BJ (cell line): ENCODE measurements at regions not wholly inside any gene's neighbourhood (a gene's known extent, or its start where the extent isn't known, plus 50 kb on each side); places are given as distances from the start of the nearest gene placed in this dataset.

ENCODE experiments used
- CTCF ChIA-PET: fragments of 350-600 bp; formaldehyde crosslinking; extraction: SDS; loops from one replicate; lab custom pipeline; 2021; ENCODE audit warnings: antibody characterized with exemption, inconsistent platforms; lab: Yijun Ruan, JAX
- POLR2A ChIA-PET: fragments of 300-600 bp; sonication (Branson Sonifier 250); formaldehyde crosslinking; extraction: SDS; loops from one replicate; lab custom pipeline; 2021; ENCODE audit warnings: antibody characterized with exemption; lab: Charles Lee
- DNase-seq: peaks from one replicate; pipeline ENCODE4 v3.0.0-alpha.2; 2011; ENCODE audit warnings: low read depth
- H3K27me3 ChIP-seq: 2 replicates; pipeline ENCODE4 v1.6.0; 2011; ENCODE audit warnings: low read length; ENCODE audit not compliant: control insufficient read depth, insufficient read depth
- H3K36me3 ChIP-seq: 2 replicates; pipeline ENCODE4 v1.5.1; 2011; ENCODE audit warnings: low read length; ENCODE audit not compliant: control insufficient read depth, insufficient read depth
- H3K4me3 ChIP-seq: 2 replicates; pipeline ENCODE4 v1.5.1; 2011; ENCODE audit warnings: low read depth, mild to moderate bottlenecking, control low read depth, low read length
- TF ChIP-seq, protein P1 (sequence below): IDR thresholded peaks from 2 replicates; pipeline ENCODE4 v1.5.1; 2011; ENCODE audit warnings: low read depth, mild to moderate bottlenecking, control low read depth, inconsistent platforms, low read length, moderate library complexity; ENCODE audit not compliant: insufficient read depth

DNA sequence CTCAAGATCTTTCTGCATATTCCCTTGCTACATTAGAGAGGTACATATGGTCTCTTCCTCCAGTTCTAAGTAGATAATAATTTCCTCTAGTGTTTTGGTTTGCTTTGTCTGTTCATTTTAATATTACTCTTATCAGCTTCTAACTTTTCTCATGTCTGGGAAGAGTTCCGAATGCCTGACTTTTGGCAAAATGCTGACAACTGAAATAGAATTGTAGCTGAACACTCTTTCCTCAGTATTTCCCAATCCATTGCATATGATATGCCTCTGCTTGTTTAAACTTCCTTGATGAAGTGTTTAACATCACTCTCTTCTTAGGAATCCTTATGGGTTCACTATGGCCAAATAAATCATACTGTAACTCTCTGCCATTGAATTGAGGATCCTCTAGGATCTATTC, 1510.1 kb downstream of the MRPL39 start:
- Histone ChIP-seq H3K27me3 (no peaks in the 10 kb centered on the region), H3K36me3 (no peaks in the 10 kb centered on the region), H3K4me3 (no peak overlapping the region)
- CTCF ChIA-PET, result no interaction called here
- DNase-seq, result no peak
- POLR2A ChIA-PET, result no interaction called here
- TF ChIP-seq, protein P1, sequence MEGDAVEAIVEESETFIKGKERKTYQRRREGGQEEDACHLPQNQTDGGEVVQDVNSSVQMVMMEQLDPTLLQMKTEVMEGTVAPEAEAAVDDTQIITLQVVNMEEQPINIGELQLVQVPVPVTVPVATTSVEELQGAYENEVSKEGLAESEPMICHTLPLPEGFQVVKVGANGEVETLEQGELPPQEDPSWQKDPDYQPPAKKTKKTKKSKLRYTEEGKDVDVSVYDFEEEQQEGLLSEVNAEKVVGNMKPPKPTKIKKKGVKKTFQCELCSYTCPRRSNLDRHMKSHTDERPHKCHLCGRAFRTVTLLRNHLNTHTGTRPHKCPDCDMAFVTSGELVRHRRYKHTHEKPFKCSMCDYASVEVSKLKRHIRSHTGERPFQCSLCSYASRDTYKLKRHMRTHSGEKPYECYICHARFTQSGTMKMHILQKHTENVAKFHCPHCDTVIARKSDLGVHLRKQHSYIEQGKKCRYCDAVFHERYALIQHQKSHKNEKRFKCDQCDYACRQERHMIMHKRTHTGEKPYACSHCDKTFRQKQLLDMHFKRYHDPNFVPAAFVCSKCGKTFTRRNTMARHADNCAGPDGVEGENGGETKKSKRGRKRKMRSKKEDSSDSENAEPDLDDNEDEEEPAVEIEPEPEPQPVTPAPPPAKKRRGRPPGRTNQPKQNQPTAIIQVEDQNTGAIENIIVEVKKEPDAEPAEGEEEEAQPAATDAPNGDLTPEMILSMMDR, result no peak

DNA sequence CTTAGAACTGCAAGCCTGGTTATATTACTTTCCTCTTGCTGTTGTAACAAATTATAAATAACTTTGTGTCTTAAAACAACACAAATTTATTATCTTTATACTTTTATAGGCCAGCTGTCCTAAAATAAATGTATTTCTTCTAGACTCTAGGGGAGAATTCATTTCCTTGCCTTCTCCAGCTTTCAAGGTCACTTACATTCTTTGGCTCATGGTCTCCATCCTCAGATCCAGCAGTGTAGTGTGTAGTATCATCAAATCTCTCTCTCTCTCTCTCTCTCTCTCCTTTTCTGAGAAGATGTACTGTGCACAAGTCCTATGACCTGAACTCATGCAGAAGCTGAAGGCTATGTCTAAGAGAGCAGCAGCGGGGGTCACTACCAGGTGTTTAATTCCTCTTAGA, 1510.6 kb downstream of the MRPL39 start:
- ChIA-PET POLR2A (no interaction called here), CTCF (no interaction called here)
- TF ChIP-seq, protein P1, result no peak
- no peak for DNase-seq
- Histone ChIP-seq H3K36me3 (no peaks in the 10 kb centered on the region), H3K27me3 (no peaks in the 10 kb centered on the region), H3K4me3 (no peak overlapping the region)

DNA sequence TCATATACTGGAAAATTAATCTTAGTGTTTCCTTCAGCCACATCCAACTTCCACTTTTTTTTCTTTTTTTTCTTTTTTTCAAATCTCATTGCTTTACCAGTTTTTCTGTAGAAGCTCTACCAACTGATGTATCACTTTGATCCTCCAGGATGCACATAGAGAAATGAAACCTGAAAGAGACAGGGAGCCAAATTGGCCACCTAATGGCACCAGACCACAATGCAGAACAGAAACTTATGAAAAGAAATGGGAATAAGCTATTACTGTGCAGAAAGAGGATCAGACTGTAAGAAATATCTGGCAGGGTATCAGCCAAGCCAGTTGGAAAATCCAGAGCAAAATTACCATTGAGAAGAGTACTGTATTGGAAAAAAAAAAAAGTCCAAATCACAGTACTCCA, 1514.2 kb downstream of the MRPL39 start:
- Histone ChIP-seq H3K36me3 (no peaks in the 10 kb centered on the region), H3K4me3 (no peak overlapping the region), H3K27me3 (no peaks in the 10 kb centered on the region)
- ChIA-PET POLR2A (no interaction called here), CTCF (no interaction called here)
- DNase-seq, result no peak
- TF ChIP-seq, protein P1, result no peak

DNA sequence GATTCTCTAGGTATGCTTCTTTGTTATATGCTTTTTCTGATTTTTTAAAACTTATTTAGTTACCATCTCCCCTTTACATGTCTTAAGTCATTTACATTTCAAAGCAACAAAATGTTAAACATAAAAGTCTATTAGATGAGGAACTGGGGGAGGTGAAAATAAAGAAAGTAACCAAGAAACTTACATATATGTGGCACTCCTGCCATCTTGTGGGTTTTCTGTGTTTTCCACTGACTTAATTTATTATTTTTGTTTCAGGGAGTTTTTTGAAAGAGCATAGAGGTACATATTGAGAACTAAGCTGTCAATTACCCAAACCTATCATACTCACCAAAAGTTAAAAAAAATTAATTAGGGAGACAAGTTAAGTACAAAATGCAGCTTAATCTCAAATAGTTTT, 1531.1 kb downstream of the MRPL39 start:
- Histone ChIP-seq H3K36me3 (no peaks in the 10 kb centered on the region), H3K4me3 (no peak overlapping the region), H3K27me3 (no peaks in the 10 kb centered on the region)
- POLR2A ChIA-PET, result no interaction called here
- CTCF ChIA-PET, result no interaction called here
- no peak for DNase-seq
- TF ChIP-seq, protein P1, result no peak

DNA sequence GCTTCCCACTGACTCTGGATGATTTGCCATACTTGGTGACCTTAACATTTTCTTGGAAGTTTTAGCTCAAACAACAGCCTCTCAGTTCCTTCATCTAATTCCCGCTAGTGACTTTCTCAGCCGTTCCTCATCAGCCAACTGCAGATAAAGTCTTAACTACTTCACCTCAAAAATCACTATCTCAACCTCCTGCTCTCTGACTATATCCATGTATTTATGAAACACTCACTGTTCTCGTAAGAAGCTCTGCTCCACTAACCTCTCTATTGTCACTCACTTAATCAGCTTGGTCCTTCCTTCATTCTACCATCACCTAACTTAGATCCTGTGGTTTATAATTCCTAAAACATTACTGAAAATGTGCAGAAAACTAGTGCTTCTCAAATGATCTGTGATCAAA, 1551.6 kb downstream of the MRPL39 start:
- ChIA-PET CTCF (no interaction called here), POLR2A (no interaction called here)
- H3K27me3 ChIP-seq, result no peaks in the 10 kb centered on the region
- TF ChIP-seq, protein P1, result no peak
- DNase-seq, result no peak
- no peak overlapping the region for H3K4me3 ChIP-seq
- H3K36me3 ChIP-seq, result no peaks in the 10 kb centered on the region
